ENCODE measurements at regions not wholly inside any gene's neighbourhood (a gene's known extent, or its start where the extent isn't known, plus 50 kb on each side); places are given as distances from the start of the nearest gene placed in this dataset.

GRCh38 chr9:109588415-109588814 lies 90.3 kb upstream of the PTPN3 start:
- in situ Hi-C loops (cut with MboI) = loop anchor here (25.0 kb wide), 1 partner anchor 224 kb away; no protein-coding TSS in a partner anchor
- H4K20me1 ChIP-seq (ENCODE audit: control insufficient read depth, insufficient read depth) = no peaks in the 10 kb centered on the region
- ChIA-PET RAD21 (ENCODE audit: unreplicated experiment) (no interaction called here), SMC1A (ENCODE audit: uncharacterized antibody, unreplicated experiment) (no interaction called here), CTCF (no interaction called here), POLR2A (no interaction called here)
- H3K27me3 ChIP-seq (replicated peaks in 1 of 2; ENCODE audit: control insufficient read depth in 2 of 2, insufficient read depth in 2 of 2, low read length in 1 of 2) = no peaks in the 10 kb centered on the region
- TF ChIP-seq RELA (IDR thresholded peaks at IDR 0.05; ENCODE audit: borderline replicate concordance, partially characterized antibody) (no peak), NFIC (IDR thresholded peaks at IDR 0.05; ENCODE audit: low read depth, low read length) (no peak), RAD21 (IDR thresholded peaks at IDR 0.05; ENCODE audit: insufficient read depth, low read depth, low read length) (no peak), KDM1A (IDR thresholded peaks at IDR 0.05; ENCODE audit: borderline replicate concordance) (no peak), TAF1 (IDR thresholded peaks at IDR 0.05; ENCODE audit: borderline replicate concordance, low read depth, low read length) (no peak), YY1 (IDR thresholded peaks at IDR 0.05; ENCODE audit: low read depth, low read length) (no peak)
- H3K79me2 ChIP-seq (ENCODE audit: control insufficient read depth, insufficient read depth, low read length) = no peaks in the 10 kb centered on the region
- H3K36me3 ChIP-seq (ENCODE audit: control insufficient read depth in 2 of 2, insufficient read depth in 2 of 2, low read length in 1 of 2) = no peaks in the 10 kb centered on the region
- ATAC-seq (no peak), FAIRE-seq (no peak), DNase-seq (ENCODE audit: low read depth, low spot score) (no peak)
- no peak overlapping the region for H3K4me2 ChIP-seq (ENCODE audit: control insufficient read depth, insufficient read depth)
- no peak overlapping the region for H3K27ac ChIP-seq (ENCODE audit: control insufficient read depth, insufficient read depth)
- H3K4me3 ChIP-seq = no peak overlapping the region
- H3K9me3 ChIP-seq (replicated peaks; ENCODE audit: control insufficient read depth, insufficient read depth, low read length) = no peaks in the 10 kb centered on the region
- H2AFZ ChIP-seq (ENCODE audit: control insufficient read depth, low read depth, low read length) = no peak overlapping the region
- no peaks in the 10 kb centered on the region for H3K4me1 ChIP-seq (ENCODE audit: control insufficient read depth, insufficient read depth, low read length)
- H3K9ac ChIP-seq (ENCODE audit: control insufficient read depth, insufficient read depth, low read length) = no peak overlapping the region
- intact Hi-C loops (cut with micrococcal nuclease; ENCODE audit: unreplicated experiment) = no loop called here
- BruUV-seq (replicated peaks) = no TSS peak
- WGBS (ENCODE audit: insufficient coverage, insufficient replicate concordance, low lambda C conversion rate, missing lambda C conversion rate) = 15% methylated on average over 3 of the region's 3 CpGs

- no peaks in the 10 kb centered on the region for H3K4me1 ChIP-seq (ENCODE audit: control insufficient read depth, insufficient read depth, low read length)
- intact Hi-C loops (cut with micrococcal nuclease; ENCODE audit: unreplicated experiment) (no loop called here), in situ Hi-C loops (cut with MboI) (loop anchor here (25.0 kb wide), 1 partner anchor 221 kb away; no protein-coding TSS in a partner anchor)
- 39% methylated on average over 5 of the region's 5 CpGs for WGBS (ENCODE audit: insufficient coverage, insufficient replicate concordance, low lambda C conversion rate, missing lambda C conversion rate)
- H3K4me2 ChIP-seq (ENCODE audit: control insufficient read depth, insufficient read depth) = no peak overlapping the region
- BruUV-seq (replicated peaks) = no TSS peak
- ATAC-seq (no peak), FAIRE-seq (no peak), DNase-seq (ENCODE audit: low read depth, low spot score) (no peak)
- ChIA-PET CTCF (interaction anchor here (1.2 kb wide), 1 partner anchor 17 kb away, joined by 3 read pairs; no protein-coding TSS in a partner anchor), POLR2A (no interaction called here), RAD21 (ENCODE audit: unreplicated experiment) (no interaction called here), SMC1A (ENCODE audit: uncharacterized antibody, unreplicated experiment) (interaction anchor here (0.8 kb wide), 1 partner anchor 17 kb away, joined by 3 read pairs; no protein-coding TSS in a partner anchor)
- no peaks in the 10 kb centered on the region for H3K79me2 ChIP-seq (ENCODE audit: control insufficient read depth, insufficient read depth, low read length)
- H3K9ac ChIP-seq (ENCODE audit: control insufficient read depth, insufficient read depth, low read length) = no peak overlapping the region
- no peaks in the 10 kb centered on the region for H3K36me3 ChIP-seq (ENCODE audit: control insufficient read depth in 2 of 2, insufficient read depth in 2 of 2, low read length in 1 of 2)
- no peak overlapping the region for H3K4me3 ChIP-seq
- no peaks in the 10 kb centered on the region for H3K27me3 ChIP-seq (replicated peaks in 1 of 2; ENCODE audit: control insufficient read depth in 2 of 2, insufficient read depth in 2 of 2, low read length in 1 of 2)
- no peak overlapping the region for H3K27ac ChIP-seq (ENCODE audit: control insufficient read depth, insufficient read depth)
- no peaks in the 10 kb centered on the region for H4K20me1 ChIP-seq (ENCODE audit: control insufficient read depth, insufficient read depth)
- no peak overlapping the region for H2AFZ ChIP-seq (ENCODE audit: control insufficient read depth, low read depth, low read length)
- no peaks in the 10 kb centered on the region for H3K9me3 ChIP-seq (replicated peaks; ENCODE audit: control insufficient read depth, insufficient read depth, low read length)
- no peak for TF ChIP-seq PKNOX1 (IDR thresholded peaks at IDR 0.05)
- no peak for TF ChIP-seq KDM1A (IDR thresholded peaks at IDR 0.05; ENCODE audit: borderline replicate concordance)
- TF ChIP-seq RCOR1 (conservative IDR thresholded peaks at IDR 0.05; ENCODE audit: low read depth, low read length) = no peak
- no peak for TF ChIP-seq RAD51 (IDR thresholded peaks at IDR 0.05)
- no peak for TF ChIP-seq NBN (IDR thresholded peaks at IDR 0.05)
- TF ChIP-seq STAT1 (conservative IDR thresholded peaks at IDR 0.05) = no peak
- TF ChIP-seq SMAD5 (IDR thresholded peaks at IDR 0.05; ENCODE audit: low read depth) = no peak
- no peak for TF ChIP-seq NR2F1 (conservative IDR thresholded peaks at IDR 0.05)
- no peak for TF ChIP-seq GABPA (IDR thresholded peaks at IDR 0.05; ENCODE audit: low read depth)
- TF ChIP-seq NFYB (IDR thresholded peaks at IDR 0.05; ENCODE audit: insufficient read depth, low read depth, low read length) = no peak
- TF ChIP-seq NRF1 (conservative IDR thresholded peaks at IDR 0.05; ENCODE audit: low read depth, low read length) = no peak
- no peak for TF ChIP-seq ZNF274 (IDR thresholded peaks at IDR 0.05; ENCODE audit: insufficient read depth, insufficient read length)
- TF ChIP-seq TCF12 (IDR thresholded peaks at IDR 0.05; ENCODE audit: low read depth, low read length) = no peak
- TF ChIP-seq MYB (IDR thresholded peaks at IDR 0.05; ENCODE audit: borderline replicate concordance, low read depth, low read length) = no peak
- no peak for TF ChIP-seq IRF4 (IDR thresholded peaks at IDR 0.05; ENCODE audit: low read depth, low read length)
- TF ChIP-seq SRF (IDR thresholded peaks at IDR 0.05; ENCODE audit: low read depth in 2 of 2, low read length in 2 of 2) = no peak
- TF ChIP-seq NFXL1 (IDR thresholded peaks at IDR 0.05; ENCODE audit: borderline replicate concordance) = no peak
Measured at GRCh38 chr9:109590966-109591365, 92.9 kb upstream of the PTPN3 start.
